NCI-H1105 treated with DMSO at 0.1 percent for 48 hours (cell line): ENCODE measurements at regions not wholly inside any gene's neighbourhood (a gene's known extent, or its start where the extent isn't known, plus 50 kb on each side); places are given as distances from the start of the nearest gene placed in this dataset.
"Not testable (repeated sequence)": the region's sequence is repeated elsewhere in the genome, so short reads cannot be mapped to it uniquely, and the experiment has no call there.

ENCODE experiments used
- DNase-seq: peaks from one replicate; lab custom pipeline; 2025; lab: John Stamatoyannopoulos, UW

DNA sequence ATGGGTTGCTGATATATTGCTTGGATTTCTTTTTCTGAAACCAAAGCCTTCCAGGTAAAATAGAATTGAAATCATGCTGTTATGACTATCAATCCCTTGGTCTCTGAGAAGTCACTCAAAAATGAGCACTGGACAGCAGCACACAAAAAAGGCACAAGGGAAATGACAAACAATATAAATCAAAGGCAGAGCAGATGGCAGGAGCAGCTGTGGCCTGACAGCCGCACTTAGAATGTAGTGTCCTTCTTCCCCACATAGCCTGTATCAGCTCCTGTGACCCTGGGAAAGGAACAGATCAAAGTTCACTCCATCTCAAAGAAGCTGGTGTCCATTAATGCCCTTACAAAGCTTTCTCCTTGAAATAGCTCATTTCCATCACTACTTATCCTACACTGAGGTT lies 326.7 kb downstream of the SUCLG1 start:
- DNase-seq: no peak

- DNase-seq: no peak
These were observed 327.7 kb downstream of the SUCLG1 start for GRCh38 chr2:84131278-84131830.

- no peak for DNase-seq
These were observed 330.1 kb downstream of the SUCLG1 start for GRCh38 chr2:84129018-84129417.

- not testable (repeated sequence) for DNase-seq
These were observed 331.3 kb downstream of the SUCLG1 start for GRCh38 chr2:84127812-84128211.

GRCh38 chr2:84126530-84126929 lies 332.6 kb downstream of the SUCLG1 start:
- DNase-seq: no peak

GRCh38 chr2:84126084-84126483 lies 333.0 kb downstream of the SUCLG1 start:
- no peak for DNase-seq

DNA sequence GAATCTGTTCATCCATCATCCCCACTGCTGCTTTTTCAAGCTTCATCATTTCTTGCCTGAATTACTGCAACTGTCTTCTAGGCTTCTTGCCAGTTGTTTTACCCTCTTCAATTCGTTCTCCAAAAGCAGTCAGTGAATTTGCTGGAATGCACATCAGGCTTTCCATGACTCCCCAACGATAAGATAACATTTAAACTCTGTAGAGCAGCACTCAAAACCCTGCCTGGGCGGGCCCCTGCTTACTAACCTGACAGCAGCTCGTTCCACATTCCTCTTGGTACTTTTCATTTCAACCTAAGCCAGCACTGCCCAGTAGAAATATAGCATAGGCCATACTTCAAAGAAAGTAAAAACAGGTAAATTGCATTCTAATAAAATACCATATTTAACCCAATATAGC lies 342.9 kb downstream of the SUCLG1 start:
- no peak for DNase-seq

- DNase-seq: no peak
These were observed 343.8 kb downstream of the SUCLG1 start for GRCh38 chr2:84115173-84115857.

- not testable (repeated sequence) for DNase-seq
These were observed 355.1 kb downstream of the SUCLG1 start for GRCh38 chr2:84103816-84104527.

DNA sequence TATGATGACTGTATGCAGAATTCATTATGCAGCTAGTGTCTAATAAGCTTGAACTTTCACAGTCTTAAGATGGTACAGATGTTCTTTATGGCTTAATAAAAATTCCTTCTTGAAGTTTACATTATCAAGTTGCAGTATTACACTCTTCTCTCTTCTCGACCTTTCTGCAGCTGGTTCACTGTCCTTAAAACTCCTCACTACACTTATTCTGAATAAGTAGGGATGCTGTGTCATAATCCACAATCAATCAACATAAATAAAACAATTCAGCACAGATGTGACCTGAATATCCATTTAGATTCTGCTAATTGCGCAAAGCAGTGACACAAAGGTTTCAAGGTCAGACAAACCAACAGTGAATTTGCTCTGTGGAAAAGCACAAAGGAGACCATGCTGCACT lies 356.8 kb downstream of the SUCLG1 start:
- DNase-seq: no peak

- no peak for DNase-seq
These were observed 370.4 kb downstream of the SUCLG1 start for GRCh38 chr2:84088656-84089055.

GRCh38 chr2:84085562-84085961 lies 373.5 kb downstream of the SUCLG1 start:
- no peak for DNase-seq

- DNase-seq: no peak
These were observed 374.2 kb downstream of the SUCLG1 start for GRCh38 chr2:84084856-84085255.

- DNase-seq: no peak
These were observed 375.1 kb downstream of the SUCLG1 start for GRCh38 chr2:84083984-84084383.

DNA sequence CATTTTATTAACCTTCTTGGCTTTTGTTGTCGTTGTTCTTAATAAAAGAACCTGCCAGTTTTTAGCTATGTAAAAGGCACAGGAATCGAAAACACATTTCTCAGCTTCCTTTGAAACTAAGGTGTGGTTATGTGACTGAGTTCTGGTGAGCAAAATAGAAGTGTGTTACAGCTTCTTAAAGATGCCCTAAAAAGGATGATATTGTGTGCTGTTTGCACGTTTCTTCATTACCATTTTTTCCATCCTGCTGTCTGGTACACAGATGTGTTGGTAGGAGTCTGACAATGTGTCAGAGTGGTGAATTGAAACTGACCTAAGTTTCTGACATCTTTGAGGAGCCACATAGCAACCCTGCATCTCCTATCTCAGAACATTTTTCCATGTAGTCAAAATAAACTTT lies 380.6 kb downstream of the SUCLG1 start:
- no peak for DNase-seq

DNA sequence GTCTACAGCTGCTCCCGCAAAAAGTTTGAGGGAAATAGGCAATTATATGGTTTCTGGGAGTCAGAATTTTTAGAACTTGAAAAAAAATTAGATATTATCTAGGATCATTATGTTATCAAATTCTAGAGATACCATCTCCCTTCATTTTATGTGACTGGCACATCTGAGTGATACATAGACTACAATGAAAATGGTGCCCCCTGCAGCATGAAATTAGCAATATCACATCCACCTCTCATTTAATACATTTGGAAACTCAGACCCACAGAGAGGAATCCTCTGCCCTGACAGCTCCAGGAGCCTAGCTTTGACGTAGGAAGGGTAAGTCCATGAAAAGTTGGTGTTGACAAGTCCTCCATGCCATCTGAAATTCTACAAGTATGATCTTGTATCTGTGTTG lies 381.6 kb downstream of the SUCLG1 start:
- peak; percentile 9 for DNase-seq

- DNase-seq: no peak
These were observed 388.0 kb downstream of the SUCLG1 start for GRCh38 chr2:84071050-84071449.

DNA sequence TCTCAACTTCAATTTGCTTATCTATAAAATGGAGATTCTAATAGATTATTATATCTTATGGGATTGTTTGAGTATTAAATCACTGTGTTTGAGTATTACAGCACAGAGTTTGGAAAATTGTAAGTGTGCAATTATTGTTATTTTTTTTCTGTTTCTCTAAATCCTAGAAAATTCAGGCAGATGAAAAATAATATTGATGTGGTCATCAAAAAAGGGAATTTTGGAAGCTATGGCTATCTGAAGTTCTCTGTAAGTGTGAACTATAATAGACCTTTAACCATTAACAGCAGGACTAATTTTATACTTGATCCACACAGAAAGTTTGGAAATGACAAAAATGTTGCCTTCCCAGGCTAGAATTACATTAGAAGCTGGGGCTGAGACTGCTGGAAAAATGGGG lies 393.2 kb downstream of the SUCLG1 start:
- DNase-seq: no peak

DNA sequence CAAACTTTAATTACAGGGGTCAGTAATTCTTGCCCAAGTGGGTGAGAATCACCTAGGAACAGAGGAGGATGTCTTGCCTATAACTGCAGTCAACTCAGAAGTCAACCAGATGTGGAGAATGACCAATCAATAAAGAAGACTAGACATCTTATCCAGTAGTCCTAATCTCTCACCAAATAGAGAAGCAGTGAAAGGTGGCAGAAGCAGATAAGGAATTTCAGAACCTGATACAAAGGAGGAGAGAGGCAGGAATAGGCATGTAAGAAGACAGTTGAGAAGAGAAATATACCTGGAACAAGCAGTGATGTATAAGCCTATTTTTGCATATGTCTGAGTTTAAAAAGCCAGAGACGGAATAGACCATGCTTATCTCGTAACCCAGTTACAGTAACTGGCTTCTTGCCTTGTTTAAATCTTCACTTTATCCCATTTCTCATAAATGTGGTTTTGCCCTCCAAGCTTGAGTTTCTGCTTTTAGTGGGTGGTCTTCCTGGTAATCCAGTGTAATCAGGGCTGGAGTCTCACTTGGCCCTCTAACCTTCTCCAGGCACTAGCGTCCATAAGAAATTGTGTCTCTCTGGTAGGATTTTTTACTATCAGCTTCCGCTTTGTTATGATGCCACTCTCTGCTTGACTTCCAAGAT lies 401.0 kb downstream of the SUCLG1 start:
- DNase-seq: no peak

DNA sequence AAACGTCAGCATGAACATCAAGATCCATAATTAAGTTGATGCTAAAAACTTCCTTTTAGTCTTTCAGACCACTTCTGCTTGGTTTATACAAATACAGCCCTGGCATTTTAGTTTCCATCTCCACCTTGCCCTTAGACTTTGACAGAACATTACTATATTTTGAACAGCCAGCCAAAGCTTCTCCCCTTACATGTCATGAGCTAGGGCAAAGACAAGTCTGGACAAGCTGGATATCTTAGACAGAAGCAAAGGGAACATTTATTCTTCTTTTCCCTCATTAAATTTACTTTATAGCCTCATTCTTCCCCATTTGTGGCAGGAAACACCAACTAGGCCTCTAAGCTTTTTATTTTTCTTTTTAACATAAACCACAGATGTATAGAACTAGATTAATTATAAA lies 403.3 kb downstream of the SUCLG1 start:
- DNase-seq: no peak

DNA sequence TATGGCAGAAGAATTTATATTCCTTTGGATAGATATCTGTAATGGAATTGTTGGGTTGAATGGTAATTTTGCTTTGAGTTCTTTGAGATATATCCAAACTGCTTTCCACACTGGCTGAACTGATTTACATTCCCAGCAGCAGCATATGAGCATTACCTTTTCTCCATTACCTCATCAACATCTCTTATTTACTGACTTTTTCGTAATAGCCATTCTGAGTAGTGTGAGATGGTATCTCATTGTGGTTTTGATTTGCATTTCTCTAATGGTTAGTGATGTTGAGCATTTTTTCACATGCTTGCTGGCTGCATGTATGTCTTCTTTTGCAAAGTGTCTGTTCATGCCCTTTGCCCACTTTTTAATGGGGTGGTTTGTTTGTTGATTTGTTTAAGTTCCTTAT lies 404.5 kb downstream of the SUCLG1 start:
- DNase-seq: not testable (repeated sequence)

GRCh38 chr2:84052913-84053312 lies 406.2 kb downstream of the SUCLG1 start:
- no peak for DNase-seq

DNA sequence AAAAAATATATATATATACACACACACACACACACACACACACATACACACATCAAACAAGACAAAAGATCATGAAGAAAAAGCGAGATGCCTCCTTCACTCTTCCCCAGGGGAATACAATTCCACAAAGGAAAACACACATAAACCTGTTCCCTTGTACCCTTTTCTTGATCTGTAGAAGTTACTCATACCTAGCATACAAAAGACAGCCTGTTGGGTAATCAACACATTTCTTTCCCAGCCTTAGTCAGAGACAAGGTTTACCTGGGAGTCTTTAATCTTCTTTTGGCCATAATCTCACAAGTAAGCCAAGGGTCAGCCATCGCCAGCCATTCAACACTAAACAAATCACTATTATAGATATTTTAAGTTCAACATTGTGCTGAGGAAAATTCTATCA lies 407.0 kb downstream of the SUCLG1 start:
- no peak for DNase-seq
